Stimulated activated CD4-positive, alpha-beta T cell treated with anti-CD3 and anti-CD28 coated beads, Interleukin-1b, Interleukin-23, amount 100 ng/mL, for 48 hours (primary cell): ENCODE measurements at regions not wholly inside any gene's neighbourhood (a gene's known extent, or its start where the extent isn't known, plus 50 kb on each side); places are given as distances from the start of the nearest gene placed in this dataset.

Experiments
- DNase-seq: peaks from one replicate; pipeline ENCODE4 v3.0.0-alpha.2; 2020

DNA sequence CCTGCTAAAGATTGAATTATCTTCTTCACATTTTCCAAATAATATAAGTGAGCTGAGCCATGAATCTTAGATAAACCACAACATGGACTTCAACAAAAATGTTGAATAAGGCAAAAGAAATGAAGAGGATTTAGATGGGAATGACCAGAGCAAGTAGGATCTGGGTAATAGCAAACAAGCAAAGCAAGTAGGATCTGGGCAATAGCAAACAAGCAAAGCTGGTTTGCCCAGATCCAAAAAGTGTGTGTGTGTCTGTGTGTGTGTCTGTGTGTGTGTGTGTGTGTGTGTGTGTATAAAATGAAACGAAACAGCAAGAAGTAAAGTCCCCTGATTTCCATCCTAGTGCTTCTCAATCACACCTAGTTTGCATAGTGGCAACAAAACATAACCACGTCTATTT, 549.1 kb downstream of the RERGL start:
- no peak for DNase-seq

DNA sequence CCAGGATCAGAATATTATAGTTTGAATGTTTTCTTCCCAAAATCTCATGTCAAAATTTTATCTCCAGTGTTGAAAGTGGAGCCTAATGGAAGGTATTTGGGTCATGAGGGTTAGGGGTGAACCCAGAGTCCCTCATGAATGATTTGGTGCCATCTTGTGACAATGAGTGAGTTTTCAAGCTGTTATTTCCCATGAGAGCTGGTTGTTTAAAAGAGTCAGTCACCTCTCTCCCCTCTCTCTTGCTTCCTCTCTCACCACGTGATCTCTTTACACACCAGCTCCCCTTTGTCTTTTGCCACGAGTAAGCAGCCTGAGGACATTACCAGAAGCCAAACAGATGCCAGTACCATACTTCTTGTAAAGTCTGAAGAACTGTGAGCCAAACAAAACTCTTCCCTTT, 561.6 kb downstream of the RERGL start:
- no peak for DNase-seq

DNA sequence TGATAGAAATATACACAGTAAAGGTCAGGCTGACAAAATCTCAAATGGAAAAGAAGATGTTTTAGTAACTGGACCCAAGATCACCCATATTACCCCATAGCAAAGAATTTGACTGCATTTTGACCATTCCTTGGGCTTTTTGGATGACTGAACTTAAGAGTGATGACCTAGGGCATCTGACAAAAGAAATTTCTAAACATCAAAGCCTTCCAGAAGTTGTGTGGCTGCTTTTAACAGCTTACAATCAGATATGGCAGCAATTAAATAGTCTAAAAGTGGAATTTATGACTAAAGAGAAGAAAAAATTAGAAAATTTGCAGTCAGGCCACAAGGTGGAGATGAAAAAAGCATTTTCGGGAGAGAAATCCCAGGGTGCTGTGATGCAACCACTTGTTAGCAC, 563.0 kb downstream of the RERGL start:
- no peak for DNase-seq

DNA sequence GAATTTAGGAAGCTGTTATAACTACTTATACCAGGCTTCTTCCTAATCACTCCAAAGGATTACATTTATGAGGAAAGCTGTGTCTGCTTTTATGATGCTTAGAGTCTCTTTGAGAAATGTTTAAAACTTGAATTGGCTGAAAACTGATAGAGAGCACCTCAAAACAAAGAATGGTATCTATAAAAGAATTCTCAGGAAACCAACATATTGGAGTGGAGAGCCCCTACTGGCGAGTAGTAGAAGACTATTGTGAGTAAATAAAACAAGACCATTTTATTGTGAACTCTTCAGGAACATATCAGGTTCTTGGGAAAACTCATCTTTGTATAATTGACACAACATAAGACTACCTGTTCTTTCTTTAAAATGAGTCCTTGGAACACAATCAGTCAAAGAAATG, 578.6 kb downstream of the RERGL start:
- DNase-seq, result no peak

DNA sequence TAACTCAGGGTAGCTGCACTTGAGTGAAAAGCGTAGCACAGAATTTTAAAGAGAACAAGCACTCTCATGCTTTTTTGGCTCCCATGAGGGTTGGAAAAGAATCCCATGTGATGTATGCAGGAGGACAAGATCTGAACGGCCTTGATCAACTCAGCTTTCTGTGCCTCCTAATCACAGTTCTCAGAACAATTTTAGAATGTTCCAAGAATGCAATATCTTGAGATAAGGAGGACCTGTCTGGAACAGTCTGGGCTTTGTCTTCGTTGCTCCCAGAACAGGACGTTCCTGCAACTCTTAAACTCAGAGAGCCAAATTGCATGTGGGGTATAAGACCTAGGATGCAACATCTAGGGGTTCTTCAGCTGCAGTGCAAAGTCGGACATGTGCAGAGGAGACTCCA, 582.7 kb downstream of the RERGL start:
- no peak for DNase-seq

DNA sequence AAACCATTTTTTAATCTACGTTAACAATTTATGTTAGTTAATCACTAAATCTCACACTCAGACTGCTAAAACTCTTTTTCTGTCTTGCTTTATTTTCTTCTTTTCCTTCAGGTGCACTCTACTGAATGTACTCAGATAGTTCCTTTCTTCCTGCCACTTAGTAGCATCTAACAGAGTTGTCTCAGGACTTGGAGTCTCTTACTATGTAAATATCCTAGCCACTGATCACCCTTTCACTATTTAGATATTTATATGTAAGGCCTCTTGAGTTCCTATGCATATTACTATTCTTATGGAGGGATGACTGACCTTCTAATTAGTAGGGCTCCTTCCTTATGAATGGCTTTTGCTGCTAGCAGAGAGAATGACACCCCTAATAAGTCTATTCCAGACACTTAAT, 586.3 kb downstream of the RERGL start:
- no peak for DNase-seq

DNA sequence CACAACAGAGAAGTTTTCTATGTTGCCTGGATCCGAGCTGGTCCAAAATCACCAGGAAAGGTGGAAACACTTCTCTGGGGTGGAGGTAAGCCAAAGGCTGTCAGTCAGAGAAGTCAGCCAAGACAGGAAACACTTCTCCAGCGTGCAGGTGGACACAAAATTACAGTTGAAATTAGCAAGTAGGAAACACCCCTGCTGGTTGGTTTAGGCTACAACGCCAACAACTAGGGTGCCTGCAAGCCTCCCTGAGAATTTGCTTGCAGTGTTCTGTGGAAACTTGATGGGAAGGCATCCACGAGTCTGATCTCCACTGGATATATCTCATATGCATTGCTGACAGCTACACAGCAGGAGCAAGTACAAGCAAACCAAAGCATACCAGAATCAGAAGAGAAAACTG, 600.5 kb downstream of the RERGL start:
- DNase-seq, result no peak

DNA sequence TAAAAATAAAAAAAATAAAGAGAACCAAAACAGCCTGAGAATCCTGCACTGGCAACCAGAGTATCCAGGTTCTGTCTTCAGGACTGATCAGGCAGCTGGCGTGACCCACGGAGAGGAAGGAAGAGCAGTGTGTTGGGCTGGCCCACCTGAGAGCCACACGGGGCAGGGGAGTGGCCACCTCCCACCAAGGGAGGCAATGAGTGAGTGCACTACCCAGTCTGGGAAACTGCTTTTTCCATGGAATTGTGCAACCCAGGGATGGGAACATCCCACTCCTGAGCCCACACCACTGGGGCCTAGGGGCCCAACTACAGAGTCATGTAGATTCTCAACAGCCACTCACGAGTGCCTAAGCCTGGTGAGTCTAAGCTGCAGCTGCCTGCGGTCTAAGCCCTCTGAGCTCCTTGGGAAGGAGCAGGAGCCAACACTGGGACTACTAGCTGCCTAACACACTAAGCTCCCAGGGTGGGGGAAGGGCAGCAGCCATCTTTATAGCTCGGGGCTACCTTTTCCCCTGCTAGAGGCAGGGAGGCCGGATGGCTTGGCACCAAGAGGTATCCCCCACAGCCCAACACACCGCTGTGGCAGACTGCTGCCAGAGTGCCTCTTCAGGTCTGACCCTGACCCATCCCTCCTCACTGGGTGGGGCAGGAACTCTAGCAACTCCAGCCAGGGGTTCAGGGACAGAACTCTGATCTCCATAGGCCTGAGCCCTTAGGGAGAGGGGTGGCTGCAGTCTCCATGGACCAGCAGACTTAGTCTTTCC, 610.9 kb downstream of the RERGL start:
- no peak for DNase-seq

DNA sequence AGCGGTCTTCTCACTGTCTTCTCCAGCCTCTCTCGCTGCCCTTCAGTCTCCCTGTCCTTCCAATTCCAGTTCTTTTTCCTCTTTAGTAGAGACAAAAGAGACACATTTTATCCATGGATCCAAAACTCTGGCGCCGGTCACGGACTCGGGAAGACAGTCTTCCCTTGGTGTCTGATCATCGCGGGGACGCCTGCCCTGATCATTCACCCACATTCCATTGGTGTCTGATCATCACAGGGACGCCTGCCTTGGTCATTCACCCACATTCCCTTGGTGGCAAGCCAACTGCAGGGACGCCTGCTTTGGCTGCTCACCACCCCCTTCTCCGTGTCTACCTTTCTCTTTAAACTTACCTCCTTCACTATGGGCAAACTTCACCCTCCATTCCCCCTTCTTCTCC, 619.5 kb downstream of the RERGL start:
- no peak for DNase-seq

DNA sequence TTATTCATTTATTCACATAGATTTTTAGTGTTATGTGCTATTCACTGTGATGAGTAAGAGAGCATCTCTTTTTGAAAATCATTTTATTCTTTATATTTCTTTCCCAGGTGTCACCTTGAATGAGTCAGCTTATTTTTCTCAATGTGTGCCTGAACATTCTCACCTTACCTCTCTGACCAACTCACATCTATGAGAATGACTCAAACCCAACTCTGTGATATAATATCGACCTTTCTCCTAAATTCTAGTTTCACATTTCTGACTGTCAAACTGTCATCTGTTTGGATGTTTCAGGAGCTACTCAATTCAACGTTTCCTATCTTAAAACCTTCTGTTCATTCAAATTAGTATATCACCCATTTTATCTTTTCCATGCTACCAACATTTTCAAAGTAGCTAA, 630.8 kb downstream of the RERGL start:
- DNase-seq, result no peak

DNA sequence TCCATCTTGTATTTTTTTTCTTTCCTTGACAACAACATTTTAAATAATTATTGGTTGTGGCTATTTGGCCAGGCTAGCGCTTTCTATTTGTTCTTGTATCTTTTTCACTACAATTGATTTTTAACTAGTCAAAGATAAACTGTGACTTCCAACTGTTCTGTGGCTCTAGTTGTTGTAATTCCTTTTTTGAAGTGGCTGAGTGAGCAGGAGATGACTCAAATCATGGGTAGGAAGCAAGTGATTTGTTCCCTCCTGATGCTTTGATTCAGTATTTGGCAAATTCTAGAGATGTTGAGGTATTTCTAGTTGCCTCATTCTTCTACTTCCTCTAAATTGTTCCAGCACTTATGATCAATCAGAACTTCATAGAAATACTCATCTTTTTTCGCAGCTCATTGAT, 633.5 kb downstream of the RERGL start:
- no peak for DNase-seq

DNA sequence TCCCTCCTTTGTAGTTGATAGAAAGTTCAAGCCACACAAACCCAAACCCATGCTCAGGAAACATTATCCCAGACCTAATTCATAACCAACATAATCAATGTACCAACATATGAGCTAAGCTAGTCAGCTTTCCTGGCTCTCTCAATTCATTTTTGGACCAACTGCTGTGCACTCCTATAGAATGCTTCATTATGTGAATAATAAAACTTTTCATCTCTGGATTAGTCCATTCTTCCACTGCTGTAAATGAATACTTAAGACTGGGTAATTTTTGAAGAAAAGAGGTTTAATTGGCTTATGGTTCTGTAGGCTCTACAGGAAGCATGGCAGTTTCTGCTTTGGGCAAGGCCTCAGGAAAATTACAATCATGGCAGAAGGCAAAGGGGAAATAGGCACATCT, 651.9 kb downstream of the RERGL start:
- DNase-seq, result no peak

DNA sequence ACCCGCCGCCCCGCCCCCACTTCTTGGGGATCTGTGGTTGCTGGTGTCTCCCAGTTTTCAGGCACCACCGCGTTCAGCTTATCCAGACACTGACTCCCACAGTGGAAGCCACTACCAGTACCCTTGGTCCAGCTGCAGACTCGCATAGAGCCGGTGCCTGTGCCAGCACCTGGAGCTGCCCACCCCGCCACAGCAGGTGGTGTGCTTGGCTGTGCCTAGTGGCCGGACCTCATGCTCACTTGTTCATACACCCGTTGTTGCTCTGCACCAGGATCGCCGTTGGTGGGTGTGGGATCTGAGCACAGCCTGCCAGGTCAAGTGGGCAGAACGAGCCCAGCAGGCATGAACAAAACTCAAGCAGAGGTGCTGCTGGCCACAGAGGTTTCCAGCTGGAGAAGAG, 673.2 kb downstream of the RERGL start:
- DNase-seq, result no peak

DNA sequence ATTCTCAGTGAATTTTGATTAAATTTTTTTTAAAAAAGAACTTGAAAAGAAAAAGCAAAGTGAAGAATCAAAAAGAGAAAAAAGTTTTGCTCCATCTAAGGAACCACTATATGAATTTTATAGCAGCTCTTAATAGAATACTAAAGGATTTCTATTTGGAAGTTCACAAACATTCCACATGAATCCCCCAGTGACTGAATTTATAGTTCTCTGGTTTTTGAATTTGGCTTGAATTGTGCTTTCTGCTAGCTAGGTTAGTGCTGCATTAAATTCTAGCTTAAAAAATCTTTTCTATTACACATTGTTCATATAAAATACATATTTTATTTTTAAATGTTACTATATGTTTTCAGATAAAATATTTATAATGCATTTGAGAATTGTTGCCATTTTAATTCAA, 675.4 kb downstream of the RERGL start:
- no peak for DNase-seq

DNA sequence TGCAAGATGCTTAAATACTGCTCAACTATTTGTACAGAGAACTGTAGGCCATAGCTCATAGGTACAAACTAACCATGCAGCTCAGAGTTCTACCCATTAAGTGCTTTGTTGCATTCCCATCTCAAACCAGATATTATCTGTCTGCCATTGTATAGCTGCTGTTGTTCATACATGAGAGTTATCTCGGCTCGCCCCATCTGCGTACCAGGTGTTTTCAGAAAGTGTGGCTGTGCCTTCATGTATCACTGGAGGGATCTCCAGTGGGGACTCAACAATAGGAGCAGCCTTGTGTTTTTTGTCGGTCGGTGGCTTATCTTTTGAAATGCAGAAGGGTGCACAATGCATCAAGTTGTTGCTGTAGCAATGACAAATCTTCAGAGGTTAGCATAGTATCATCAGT, 678.3 kb downstream of the RERGL start:
- DNase-seq, result no peak

DNA sequence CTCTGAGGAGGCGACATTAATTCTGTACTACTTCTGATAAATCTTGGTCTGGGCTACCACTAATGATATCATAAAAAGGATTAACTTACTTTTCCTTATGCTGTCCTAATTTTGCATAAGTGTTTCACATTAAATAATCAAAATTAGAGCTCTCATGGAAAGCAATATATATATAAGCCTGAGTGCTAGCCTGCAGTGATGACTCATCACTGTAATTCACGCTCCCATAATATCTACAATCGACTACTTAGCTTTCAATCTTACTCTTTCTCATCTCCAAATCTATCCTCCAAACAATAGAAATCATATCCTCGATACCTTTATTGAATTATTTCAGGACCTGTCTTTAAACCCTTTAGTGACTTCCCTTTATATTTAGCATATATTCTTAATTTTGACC, 701.3 kb downstream of the RERGL start:
- no peak for DNase-seq

DNA sequence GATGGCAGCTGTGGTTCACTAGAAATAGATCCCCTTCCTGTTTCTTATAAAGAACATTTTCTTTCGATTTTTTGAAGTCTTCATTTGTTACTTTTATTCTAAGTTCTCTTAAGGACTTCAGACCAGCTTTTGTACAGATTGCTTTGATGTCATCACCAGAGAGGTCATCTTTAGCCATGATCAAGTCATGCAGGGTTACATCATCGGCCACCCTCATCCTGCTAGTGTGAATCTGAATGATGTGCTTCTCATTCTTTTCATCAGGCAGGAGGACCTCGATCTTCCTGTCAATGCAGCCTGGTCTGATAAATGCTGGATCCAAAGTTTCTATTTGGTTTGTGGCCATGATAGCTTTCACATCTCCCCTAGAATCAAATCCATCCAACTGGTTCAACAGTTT, 706.7 kb downstream of the RERGL start:
- DNase-seq, result no peak

DNA sequence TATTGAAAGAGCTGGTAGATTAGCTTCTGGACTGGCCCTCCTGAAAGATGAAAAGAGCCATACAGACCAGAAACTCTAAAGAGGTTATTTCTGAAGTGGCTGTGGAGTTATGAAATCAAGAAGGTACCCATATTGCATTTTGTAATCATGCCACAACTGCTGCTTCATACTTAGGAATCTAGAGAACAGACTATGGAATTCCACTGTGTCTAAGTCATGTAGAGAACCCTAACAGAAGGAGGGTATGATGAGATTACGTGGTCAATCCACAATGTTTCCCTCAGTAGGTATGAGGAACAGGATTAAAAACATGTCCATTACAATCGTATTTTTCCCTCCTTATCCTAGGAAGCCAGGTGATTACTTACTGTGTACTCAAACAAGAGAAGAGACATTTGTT, 708.8 kb downstream of the RERGL start:
- DNase-seq, result no peak

DNA sequence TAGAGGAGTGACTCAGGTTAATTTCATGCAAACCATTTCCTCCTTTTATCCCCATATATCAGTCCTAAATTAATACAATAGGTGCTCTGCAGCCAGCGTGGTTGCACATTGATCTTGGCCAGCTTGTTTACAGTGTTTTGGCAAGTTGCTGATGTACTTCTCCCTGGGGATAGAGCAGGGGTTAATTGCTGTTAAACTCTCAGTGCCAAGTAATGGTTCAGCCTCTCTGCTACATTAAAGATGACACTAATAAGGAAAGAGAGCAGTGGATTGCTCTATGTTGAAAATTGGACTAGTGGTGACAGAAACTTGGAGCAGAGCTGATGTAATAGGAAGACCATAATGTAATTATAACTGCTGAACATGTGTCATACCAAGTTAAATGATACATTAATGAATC, 717.5 kb downstream of the RERGL start:
- DNase-seq, result no peak

DNA sequence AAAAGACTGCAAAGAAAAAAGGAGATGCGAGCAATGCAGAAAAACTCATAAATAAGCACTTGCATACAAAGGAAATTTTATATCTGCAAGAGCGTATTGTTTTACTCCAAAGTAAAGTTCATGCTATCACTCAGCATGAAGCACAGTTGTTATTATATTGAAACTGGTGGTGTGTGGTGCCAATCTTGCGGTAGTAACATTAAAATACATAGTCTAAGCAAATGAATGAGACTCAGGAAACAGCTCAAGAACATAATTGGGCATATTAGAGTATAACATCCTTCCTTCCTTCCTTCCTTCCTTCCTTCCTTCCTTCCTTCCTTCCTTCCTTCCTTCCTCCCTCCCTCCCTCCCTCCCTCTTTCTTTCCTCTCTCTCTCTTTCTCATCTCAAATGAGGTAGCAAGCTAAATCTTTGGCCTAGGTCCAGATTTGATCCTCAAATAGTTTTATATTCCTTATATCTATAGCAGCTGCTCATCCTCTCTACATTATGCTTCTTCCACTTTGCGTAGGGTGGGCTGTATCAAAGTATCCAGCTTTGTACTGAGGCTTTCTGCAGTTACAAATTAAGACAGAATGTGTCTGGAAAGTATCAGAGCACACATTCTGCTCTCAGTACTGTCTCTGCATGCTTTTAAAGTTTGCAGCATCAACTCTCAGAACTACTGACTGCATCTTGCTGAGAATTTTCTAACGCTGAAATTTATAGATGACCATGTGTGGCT, 718.3 kb downstream of the RERGL start:
- no peak for DNase-seq

DNA sequence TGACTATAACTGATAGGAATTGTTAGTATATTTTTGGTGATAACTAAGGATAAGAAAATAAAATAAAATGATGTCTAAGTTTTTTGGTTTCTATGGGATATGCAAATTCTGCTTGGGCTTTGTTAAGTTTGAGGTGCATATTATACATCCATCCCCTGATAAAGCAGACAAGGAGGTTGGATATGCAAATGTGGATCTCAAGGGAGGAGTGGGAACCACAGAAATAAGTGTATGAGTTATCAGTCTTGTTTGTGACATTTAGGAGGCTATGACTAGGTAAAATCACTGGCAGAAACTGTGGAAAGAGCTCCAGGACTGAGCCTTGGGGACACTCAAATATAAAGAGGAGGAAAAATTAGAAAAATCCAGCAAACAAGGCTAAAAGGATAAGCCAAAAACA, 719.4 kb downstream of the RERGL start:
- DNase-seq, result no peak

DNA sequence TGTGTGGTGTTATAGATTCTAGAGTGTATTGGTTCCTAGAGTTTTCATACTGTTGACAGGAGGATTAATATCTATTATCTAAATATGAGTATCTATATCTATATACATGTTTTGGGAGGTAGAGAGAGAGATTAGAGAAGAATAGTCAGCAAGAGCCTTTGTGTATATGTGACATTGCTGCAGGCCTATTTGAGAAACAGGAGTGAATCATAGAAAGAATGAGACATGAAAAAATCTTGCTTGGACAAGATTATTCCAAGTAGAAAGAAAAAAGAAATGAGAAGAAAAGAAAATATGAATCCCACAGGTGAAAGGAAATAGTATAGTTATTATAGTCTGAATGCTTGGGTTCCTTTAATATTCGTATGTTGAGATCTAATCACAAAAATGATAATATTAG, 720.4 kb downstream of the RERGL start:
- DNase-seq, result no peak

DNA sequence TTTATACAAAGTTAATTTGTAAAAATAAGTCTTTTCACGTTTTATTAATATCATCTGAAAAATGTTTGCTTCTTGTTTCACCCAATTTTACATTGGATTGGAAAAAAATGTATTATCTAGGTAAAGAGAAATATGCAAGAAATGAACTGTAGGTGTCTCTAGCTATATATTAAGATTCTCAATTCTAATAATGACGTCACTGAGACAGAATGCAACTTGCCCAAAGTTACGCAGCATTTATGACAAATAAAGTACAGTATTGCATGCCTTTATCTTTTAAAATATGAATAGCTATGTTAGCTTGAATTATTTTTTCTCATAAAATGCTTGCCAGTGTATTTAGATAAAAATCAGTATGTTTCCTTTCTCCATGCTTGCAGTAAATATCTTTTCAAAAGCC, 728.8 kb downstream of the RERGL start:
- no peak for DNase-seq

DNA sequence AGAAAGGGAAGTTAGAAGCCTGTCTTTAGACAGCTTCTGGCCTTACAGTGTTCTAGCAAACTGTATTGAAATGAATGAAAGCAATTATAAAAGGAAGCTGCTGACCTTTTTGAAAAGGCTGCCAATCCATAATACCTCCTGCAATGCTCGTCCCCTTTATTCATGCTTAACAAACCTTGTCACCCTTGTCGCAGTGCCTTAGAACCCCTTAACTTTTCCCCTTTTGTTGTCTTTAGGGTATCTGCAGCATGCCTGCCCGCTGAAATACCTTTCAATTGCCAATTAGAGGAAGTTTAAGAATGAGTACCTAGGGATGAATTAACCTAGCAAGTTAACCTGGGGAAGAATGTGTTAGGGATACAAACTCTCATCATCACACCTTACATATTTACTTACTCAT, 731.2 kb downstream of the RERGL start:
- DNase-seq, result no peak

DNA sequence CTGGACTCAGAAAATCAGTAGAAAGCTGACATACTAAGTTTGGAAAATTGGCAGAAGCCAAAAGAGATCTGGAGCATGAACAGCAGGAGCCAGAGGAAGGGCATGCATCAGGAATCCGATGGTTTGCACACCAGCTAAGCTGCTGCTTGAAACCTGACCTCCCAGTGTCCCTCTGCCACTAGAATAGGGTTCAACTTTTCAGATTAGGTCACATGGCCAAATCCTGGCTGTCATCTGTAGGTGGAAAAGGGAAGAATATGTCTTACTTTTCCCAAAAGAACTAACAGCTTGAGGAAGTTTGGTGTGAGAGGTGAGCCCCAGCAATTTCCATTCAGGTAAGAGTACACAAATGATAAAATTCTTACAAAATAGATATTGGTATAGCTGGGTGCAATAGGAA, 732.6 kb downstream of the RERGL start:
- no peak for DNase-seq
